PC-9 (cell line): ENCODE measurements at regions not wholly inside any gene's neighbourhood (a gene's known extent, or its start where the extent isn't known, plus 50 kb on each side); places are given as distances from the start of the nearest gene placed in this dataset.

ENCODE experiments used
- BruUV-seq: library from RNA; stranded (reverse); fragments of 400-500 nt; replicated peaks from 2 replicates; lab custom pipeline; 2021; lab: Mats Ljungman, UMichigan
- CTCF ChIA-PET: fragments of 300-600 bp; sonication (Branson Sonifier 250); formaldehyde crosslinking; loops from one replicate; lab custom pipeline; 2022; ENCODE audit warnings: antibody characterized with exemption; lab: Charles Lee
- POLR2A ChIA-PET: fragments of 300-600 bp; sonication (Branson Sonifier 250); formaldehyde crosslinking; loops from one replicate; lab custom pipeline; 2022; ENCODE audit warnings: antibody characterized with exemption; ENCODE audit not compliant: unreplicated experiment; lab: Charles Lee
- DNase-seq, 2 experiments: peaks; one replicate each; pipeline versions ENCODE4 v3.0.0 to v3.0.0-alpha.2; 2015 to 2022; ENCODE audit warnings: mixed read lengths in 1 of 2
- H2AFZ ChIP-seq: fragments of 200-600 bp; sonication (generic); 2 replicates; pipeline ENCODE4 v1.8.1; 2017; ENCODE audit warnings: antibody characterized with exemption
- H3F3A ChIP-seq: fragments of 200-600 bp; sonication (generic); 2 replicates; pipeline ENCODE4 v1.8.1; 2017; ENCODE audit warnings: antibody characterized with exemption, mild to moderate bottlenecking, low read depth; ENCODE audit not compliant: insufficient read depth
- H3K27ac ChIP-seq: fragments of 200-600 bp; sonication (generic); 2 replicates; pipeline ENCODE4 v1.6.1; 2016; ENCODE audit warnings: mixed run types
- H3K27me3 ChIP-seq: fragments of 200-600 bp; sonication (generic); 2 replicates; pipeline ENCODE4 v1.6.1; 2016; ENCODE audit warnings: low read depth, mixed run types; ENCODE audit not compliant: insufficient read depth
- H3K36me3 ChIP-seq: fragments of 200-600 bp; sonication (generic); 2 replicates; pipeline ENCODE4 v1.6.1; 2016; ENCODE audit warnings: low read depth, mixed run types
- H3K4me1 ChIP-seq: fragments of 200-600 bp; sonication (generic); replicated peaks from 2 replicates; pipeline ENCODE4 v1.6.1; 2016; ENCODE audit warnings: mixed run types; ENCODE audit not compliant: insufficient read depth
- H3K4me2 ChIP-seq: fragments of 200-600 bp; sonication (generic); 2 replicates; pipeline ENCODE4 v1.6.1; 2017; ENCODE audit warnings: mixed run types
- H3K4me3 ChIP-seq: fragments of 200-600 bp; sonication (generic); 2 replicates; pipeline ENCODE4 v1.6.1; 2016; ENCODE audit warnings: mixed run types
- H3K79me2 ChIP-seq: fragments of 200-600 bp; sonication (generic); 2 replicates; pipeline ENCODE4 v1.6.1; 2017; ENCODE audit warnings: low read depth, mixed run types
- H3K9me2 ChIP-seq: fragments of 200-600 bp; sonication (generic); 2 replicates; pipeline ENCODE4 v1.8.1; 2017; ENCODE audit warnings: mild to moderate bottlenecking; ENCODE audit not compliant: insufficient read depth
- H3K9me3 ChIP-seq: fragments of 200-600 bp; sonication (generic); 2 replicates; pipeline ENCODE4 v1.8.1; 2016; ENCODE audit warnings: low read depth; ENCODE audit not compliant: insufficient read depth
- H4K20me1 ChIP-seq: fragments of 200-600 bp; sonication (generic); 2 replicates; pipeline ENCODE4 v1.8.1; 2017; ENCODE audit not compliant: insufficient read depth
- EZH2 ChIP-seq: fragments of 200-600 bp; sonication (generic); IDR thresholded peaks from 2 replicates; pipeline ENCODE4 v1.8.0; 2017; ENCODE audit warnings: antibody characterized with exemption, low read depth
- intact Hi-C: fragments of 100-400 bp; cut with micrococcal nuclease; formaldehyde crosslinking; loops from one replicate; pipeline ENCODE4 v1.10.0; 2022; ENCODE audit not compliant: unreplicated experiment
- TF ChIP-seq, protein P1 (sequence below): fragments of 200-600 bp; sonication (generic); conservative IDR thresholded peaks from 2 replicates; pipeline ENCODE4 v1.6.1; 2017; ENCODE audit warnings: mixed run types, antibody characterized with exemption, mild to moderate bottlenecking, moderate library complexity

DNA sequence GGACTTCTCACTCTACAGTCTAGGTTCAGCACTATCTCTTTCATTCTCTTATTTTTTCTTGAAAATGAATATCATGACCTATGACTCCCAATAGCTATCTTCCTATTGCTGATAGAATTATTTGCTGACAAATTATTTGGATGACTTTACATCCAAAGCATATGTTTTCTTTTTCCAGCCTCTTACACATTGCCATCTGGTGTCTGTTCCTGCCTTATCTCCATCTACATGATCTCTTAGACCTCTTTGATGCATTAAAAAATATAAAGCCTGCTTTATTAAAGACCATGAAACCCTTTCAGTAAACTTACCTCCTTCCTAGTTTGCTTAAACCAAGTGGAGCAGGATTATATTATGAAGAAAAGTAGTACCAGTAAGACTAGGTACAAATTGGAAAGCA, 700.9 kb upstream of the CXADR start:
- no peaks in the 10 kb centered on the region for H3F3A ChIP-seq
- no peaks in the 10 kb centered on the region for H4K20me1 ChIP-seq
- H3K9me2 ChIP-seq: no peaks in the 10 kb centered on the region
- DNase-seq: no peak
- H3K79me2 ChIP-seq: no peaks in the 10 kb centered on the region
- no TSS peak for BruUV-seq
- ChIA-PET CTCF (no interaction called here), POLR2A (no interaction called here)
- H3K27me3 ChIP-seq: no peaks in the 10 kb centered on the region
- 0 out of 2 replicates have a peak overlapping the region, but pooled peaks have one; percentile 18 for H2AFZ ChIP-seq
- H3K27ac ChIP-seq: no peak overlapping the region
- no peaks in the 10 kb centered on the region for H3K9me3 ChIP-seq
- TF ChIP-seq EZH2: no peak
- TF ChIP-seq, protein P1, sequence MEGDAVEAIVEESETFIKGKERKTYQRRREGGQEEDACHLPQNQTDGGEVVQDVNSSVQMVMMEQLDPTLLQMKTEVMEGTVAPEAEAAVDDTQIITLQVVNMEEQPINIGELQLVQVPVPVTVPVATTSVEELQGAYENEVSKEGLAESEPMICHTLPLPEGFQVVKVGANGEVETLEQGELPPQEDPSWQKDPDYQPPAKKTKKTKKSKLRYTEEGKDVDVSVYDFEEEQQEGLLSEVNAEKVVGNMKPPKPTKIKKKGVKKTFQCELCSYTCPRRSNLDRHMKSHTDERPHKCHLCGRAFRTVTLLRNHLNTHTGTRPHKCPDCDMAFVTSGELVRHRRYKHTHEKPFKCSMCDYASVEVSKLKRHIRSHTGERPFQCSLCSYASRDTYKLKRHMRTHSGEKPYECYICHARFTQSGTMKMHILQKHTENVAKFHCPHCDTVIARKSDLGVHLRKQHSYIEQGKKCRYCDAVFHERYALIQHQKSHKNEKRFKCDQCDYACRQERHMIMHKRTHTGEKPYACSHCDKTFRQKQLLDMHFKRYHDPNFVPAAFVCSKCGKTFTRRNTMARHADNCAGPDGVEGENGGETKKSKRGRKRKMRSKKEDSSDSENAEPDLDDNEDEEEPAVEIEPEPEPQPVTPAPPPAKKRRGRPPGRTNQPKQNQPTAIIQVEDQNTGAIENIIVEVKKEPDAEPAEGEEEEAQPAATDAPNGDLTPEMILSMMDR: no peak
- no peak overlapping the region for H3K4me2 ChIP-seq
- H3K4me3 ChIP-seq: no peak overlapping the region
- H3K36me3 ChIP-seq: no peaks in the 10 kb centered on the region
- intact Hi-C loops: loop anchor here (10.0 kb wide), 1 partner anchor 227 kb away; no protein-coding TSS in a partner anchor
- H3K4me1 ChIP-seq: no peaks in the 10 kb centered on the region

DNA sequence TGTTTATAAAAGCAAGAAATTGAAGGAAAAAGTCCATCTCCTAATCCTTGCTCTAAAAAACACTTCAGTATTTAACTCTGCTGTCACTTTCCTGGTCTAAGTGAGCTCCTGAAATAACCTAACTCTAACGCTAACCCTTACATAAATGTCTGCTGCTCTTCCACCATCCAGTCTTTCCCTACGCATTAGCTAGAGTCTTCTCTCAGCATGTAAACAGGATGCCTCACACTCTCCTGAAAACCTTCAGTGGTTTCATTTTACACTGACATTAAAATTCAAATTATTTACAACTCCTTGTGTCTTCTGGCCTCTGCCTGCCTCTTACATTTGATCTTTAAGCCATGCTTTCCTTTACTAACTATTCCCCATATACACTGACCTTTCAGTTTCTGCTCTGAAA, 697.6 kb upstream of the CXADR start:
- Histone ChIP-seq H3K79me2 (no peaks in the 10 kb centered on the region), H2AFZ (no peak overlapping the region), H4K20me1 (no peaks in the 10 kb centered on the region), H3K27ac (no peak overlapping the region), H3K4me3 (no peak overlapping the region), H3K9me2 (no peaks in the 10 kb centered on the region), H3K9me3 (no peaks in the 10 kb centered on the region), H3K4me2 (no peak overlapping the region), H3K4me1 (no peaks in the 10 kb centered on the region), H3F3A (no peaks in the 10 kb centered on the region), H3K27me3 (no peaks in the 10 kb centered on the region), H3K36me3 (no peaks in the 10 kb centered on the region)
- no peak for DNase-seq
- no TSS peak for BruUV-seq
- TF ChIP-seq EZH2: no peak
- TF ChIP-seq, protein P1: no peak
- CTCF ChIA-PET: no interaction called here
- POLR2A ChIA-PET: no interaction called here
- intact Hi-C loops: loop anchor here (10.0 kb wide), 1 partner anchor 230 kb away; no protein-coding TSS in a partner anchor

DNA sequence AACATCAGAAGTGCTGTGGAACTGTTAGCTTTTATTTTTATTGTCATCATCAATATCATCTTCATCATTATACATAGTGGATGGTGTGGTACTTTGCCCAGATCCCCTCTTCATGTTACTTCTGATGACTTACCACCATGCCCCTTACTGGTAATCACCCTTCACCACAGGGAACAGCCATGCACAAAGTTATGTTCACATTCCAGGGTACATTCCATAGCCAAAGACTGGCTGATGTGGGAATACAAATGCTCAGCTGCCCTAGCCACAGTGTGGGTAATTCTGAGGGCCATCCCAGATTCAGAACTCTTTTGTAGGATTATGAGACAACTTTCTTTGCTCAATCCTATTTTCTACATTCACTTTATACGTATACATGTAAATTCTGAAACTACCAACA, 691.3 kb upstream of the CXADR start:
- no peaks in the 10 kb centered on the region for H3F3A ChIP-seq
- no peak overlapping the region for H3K4me2 ChIP-seq
- no peak overlapping the region for H3K27ac ChIP-seq
- ChIA-PET CTCF (no interaction called here), POLR2A (no interaction called here)
- TF ChIP-seq EZH2: no peak
- TF ChIP-seq, protein P1: no peak
- intact Hi-C loops: no loop called here
- no peaks in the 10 kb centered on the region for H3K4me1 ChIP-seq
- no peaks in the 10 kb centered on the region for H3K79me2 ChIP-seq
- no peaks in the 10 kb centered on the region for H3K9me3 ChIP-seq
- DNase-seq: no peak
- no peaks in the 10 kb centered on the region for H4K20me1 ChIP-seq
- H3K27me3 ChIP-seq: no peaks in the 10 kb centered on the region
- no TSS peak for BruUV-seq
- no peaks in the 10 kb centered on the region for H3K9me2 ChIP-seq
- H3K36me3 ChIP-seq: no peaks in the 10 kb centered on the region
- H3K4me3 ChIP-seq: no peak overlapping the region
- no peak overlapping the region for H2AFZ ChIP-seq
